Neural progenitor cell (in vitro differentiated cells): ENCODE measurements at regions not wholly inside any gene's neighbourhood (a gene's known extent, or its start where the extent isn't known, plus 50 kb on each side); places are given as distances from the start of the nearest gene placed in this dataset.

Experiments
- DNase-seq: peaks from one replicate; pipeline ENCODE4 v3.0.0-alpha.2; 2016; ENCODE audit warnings: low spot score
- H2AFZ ChIP-seq: fragments of 200-600 bp; sonication (generic); replicated peaks from 2 replicates; pipeline ENCODE4 v1.6.1; 2016; ENCODE audit warnings: antibody characterized with exemption
- H3F3A ChIP-seq: fragments of 200-600 bp; sonication (generic); 2 replicates; pipeline ENCODE4 v1.6.1; 2016; ENCODE audit warnings: antibody characterized with exemption, low read depth
- H3K27ac ChIP-seq: fragments of 200-600 bp; sonication (generic); 2 replicates; pipeline ENCODE4 v1.5.1; 2016; ENCODE audit warnings: mild to moderate bottlenecking
- H3K27me3 ChIP-seq: fragments of 200-600 bp; sonication (generic); 2 replicates; pipeline ENCODE4 v1.6.1; 2016; ENCODE audit warnings: mild to moderate bottlenecking, moderate library complexity
- H3K36me3 ChIP-seq: fragments of 200-600 bp; sonication (generic); 2 replicates; pipeline ENCODE4 v1.5.1; 2016
- H3K4me1 ChIP-seq: fragments of 200-600 bp; sonication (generic); 2 replicates; pipeline ENCODE4 v1.6.1; 2016; ENCODE audit warnings: mixed run types
- H3K4me2 ChIP-seq: fragments of 200-600 bp; sonication (generic); 2 replicates; pipeline ENCODE4 v1.6.1; 2016
- H3K4me3 ChIP-seq: fragments of 200-600 bp; sonication (generic); 2 replicates; pipeline ENCODE4 v1.5.1; 2016
- H3K79me2 ChIP-seq: fragments of 200-600 bp; sonication (generic); 2 replicates; pipeline ENCODE4 v1.6.1; 2016; ENCODE audit warnings: low read depth
- H3K9ac ChIP-seq: fragments of 200-600 bp; sonication (generic); 2 replicates; pipeline ENCODE4 v1.6.1; 2016
- H3K9me3 ChIP-seq: fragments of 200-600 bp; sonication (generic); 2 replicates; pipeline ENCODE4 v1.5.1; 2016; ENCODE audit warnings: low read depth
- H4K20me1 ChIP-seq: fragments of 200-600 bp; sonication (generic); 2 replicates; pipeline ENCODE4 v1.6.1; 2016; ENCODE audit warnings: low read depth
- H3K27ac Mint-ChIP-seq: 3 replicates; pipeline ENCODE4 v1.8.0; 2021; ENCODE audit warnings: mixed read lengths
- H3K27me3 Mint-ChIP-seq: 2 replicates; pipeline ENCODE4 v1.8.0; 2022; ENCODE audit warnings: low read depth, mild to moderate bottlenecking, inconsistent platforms, moderate library complexity, mixed read lengths; ENCODE audit not compliant: insufficient read depth
- H3K36me3 Mint-ChIP-seq: 3 replicates; pipeline ENCODE4 v1.8.0; 2021; ENCODE audit warnings: mixed read lengths
- H3K4me1 Mint-ChIP-seq: 3 replicates; pipeline ENCODE4 v1.8.0; 2021; ENCODE audit warnings: mixed read lengths
- H3K4me3 Mint-ChIP-seq: 3 replicates; pipeline ENCODE4 v1.8.0; 2021; ENCODE audit warnings: mild to moderate bottlenecking, moderate library complexity, mixed read lengths
- H3K9me3 Mint-ChIP-seq: 3 replicates; pipeline ENCODE4 v1.8.0; 2020; ENCODE audit warnings: mixed read lengths
- EZH2 ChIP-seq: fragments of 200-600 bp; sonication (generic); IDR thresholded peaks from 2 replicates; pipeline ENCODE4 v1.6.1; 2017; ENCODE audit warnings: antibody characterized with exemption, mild to moderate bottlenecking, moderate library complexity
- EZH2phosphoT487 ChIP-seq: fragments of 200-600 bp; sonication (generic); IDR thresholded peaks from 2 replicates; pipeline ENCODE4 v1.6.1; 2017; ENCODE audit warnings: antibody characterized with exemption
- TF ChIP-seq, protein P1 (sequence below): fragments of 200-600 bp; sonication (generic); IDR thresholded peaks from 2 replicates; pipeline ENCODE4 v1.5.1; 2017; ENCODE audit warnings: antibody characterized with exemption, mild to moderate bottlenecking

DNA sequence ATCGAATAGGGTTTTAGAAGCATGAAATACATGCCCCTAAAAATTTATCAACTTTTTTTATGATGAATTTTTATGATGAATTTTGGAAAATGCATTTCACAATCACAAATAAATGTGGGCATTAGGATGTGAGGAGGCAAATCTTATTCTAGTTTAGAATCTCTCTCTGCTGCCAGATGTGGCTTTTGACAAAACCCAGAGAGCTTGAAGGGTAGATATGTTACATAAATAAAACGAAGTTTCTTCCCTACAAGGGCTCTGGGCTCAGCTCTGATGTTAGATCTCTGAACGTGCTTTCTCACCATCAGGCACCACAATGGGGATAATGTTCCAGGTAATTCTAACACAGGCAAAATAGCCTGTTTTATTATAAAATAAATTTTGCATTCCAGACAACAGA is 102.3 kb upstream of the ADAMTSL1 start:
- Histone ChIP-seq H3K4me1 (no peaks in the 10 kb centered on the region), H3K36me3 (no peaks in the 10 kb centered on the region), H3K9me3 (no peaks in the 10 kb centered on the region), H3K4me2 (no peak overlapping the region), H3K9ac (no peak overlapping the region), H3K27ac (no peak overlapping the region), H2AFZ (no peak overlapping the region), H3K4me3 (no peak overlapping the region), H3K79me2 (no peaks in the 10 kb centered on the region), H3K27me3 (no peaks in the 10 kb centered on the region), H4K20me1 (no peaks in the 10 kb centered on the region), H3F3A (no peaks in the 10 kb centered on the region)
- H3K9me3 Mint-ChIP-seq = no peaks in the 10 kb centered on the region
- H3K4me3 Mint-ChIP-seq = no peak overlapping the region
- no peak for TF ChIP-seq EZH2phosphoT487
- no peaks in the 10 kb centered on the region for H3K36me3 Mint-ChIP-seq
- peaks cover 3% of the 10 kb centered on the region for H3K27me3 Mint-ChIP-seq
- no peak overlapping the region for H3K27ac Mint-ChIP-seq
- DNase-seq = no peak
- H3K4me1 Mint-ChIP-seq = no peaks in the 10 kb centered on the region

DNA sequence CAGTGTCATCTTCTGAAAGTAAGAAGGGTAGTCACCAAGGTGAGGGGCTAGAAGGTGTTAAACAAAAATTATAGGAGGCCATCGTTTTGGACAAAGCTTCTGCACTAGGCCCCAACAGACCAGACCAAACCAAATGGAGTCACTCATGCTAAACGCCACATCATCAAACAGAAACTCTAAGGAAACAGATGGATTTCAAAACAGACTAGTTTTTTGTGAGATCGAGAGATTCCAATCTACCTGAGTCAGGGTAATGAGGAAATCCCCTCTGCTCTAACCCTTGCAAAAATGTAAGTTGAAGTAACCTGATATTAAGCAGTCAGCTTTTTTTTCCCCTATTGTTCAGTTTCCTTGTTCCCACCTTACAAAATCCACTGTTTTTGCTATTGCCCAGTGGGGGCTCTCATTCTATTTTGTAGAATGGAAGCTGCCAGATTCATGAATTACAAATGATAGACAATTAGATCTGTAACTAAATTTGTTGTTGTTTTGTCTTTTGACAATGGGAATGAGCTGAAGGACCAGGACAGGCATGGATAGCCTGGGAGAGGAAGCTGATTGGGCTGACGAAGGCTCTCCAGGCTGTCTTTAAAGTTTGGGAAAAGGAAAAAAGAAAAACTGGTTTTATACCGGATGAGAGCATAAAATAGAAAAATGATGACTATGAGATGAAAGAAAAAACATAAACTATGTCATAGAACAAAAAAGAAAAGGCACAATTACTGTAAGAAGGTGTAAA is 94.7 kb upstream of the ADAMTSL1 start:
- peaks cover 9% of the 10 kb centered on the region for H3K4me1 ChIP-seq
- H3K36me3 Mint-ChIP-seq = no peaks in the 10 kb centered on the region
- peak overlapping the region; percentile 35 for H2AFZ ChIP-seq
- no peak overlapping the region for H3K27ac Mint-ChIP-seq
- no peaks in the 10 kb centered on the region for H4K20me1 ChIP-seq
- H3K9me3 ChIP-seq = no peaks in the 10 kb centered on the region
- peaks cover 5% of the 10 kb centered on the region for H3K4me1 Mint-ChIP-seq
- no peak overlapping the region for H3K4me3 ChIP-seq
- H3F3A ChIP-seq = no peaks in the 10 kb centered on the region
- no peak overlapping the region for H3K9ac ChIP-seq
- no peak overlapping the region for H3K4me3 Mint-ChIP-seq
- no peaks in the 10 kb centered on the region for H3K36me3 ChIP-seq
- H3K27ac ChIP-seq = no peak overlapping the region
- TF ChIP-seq, protein P1, sequence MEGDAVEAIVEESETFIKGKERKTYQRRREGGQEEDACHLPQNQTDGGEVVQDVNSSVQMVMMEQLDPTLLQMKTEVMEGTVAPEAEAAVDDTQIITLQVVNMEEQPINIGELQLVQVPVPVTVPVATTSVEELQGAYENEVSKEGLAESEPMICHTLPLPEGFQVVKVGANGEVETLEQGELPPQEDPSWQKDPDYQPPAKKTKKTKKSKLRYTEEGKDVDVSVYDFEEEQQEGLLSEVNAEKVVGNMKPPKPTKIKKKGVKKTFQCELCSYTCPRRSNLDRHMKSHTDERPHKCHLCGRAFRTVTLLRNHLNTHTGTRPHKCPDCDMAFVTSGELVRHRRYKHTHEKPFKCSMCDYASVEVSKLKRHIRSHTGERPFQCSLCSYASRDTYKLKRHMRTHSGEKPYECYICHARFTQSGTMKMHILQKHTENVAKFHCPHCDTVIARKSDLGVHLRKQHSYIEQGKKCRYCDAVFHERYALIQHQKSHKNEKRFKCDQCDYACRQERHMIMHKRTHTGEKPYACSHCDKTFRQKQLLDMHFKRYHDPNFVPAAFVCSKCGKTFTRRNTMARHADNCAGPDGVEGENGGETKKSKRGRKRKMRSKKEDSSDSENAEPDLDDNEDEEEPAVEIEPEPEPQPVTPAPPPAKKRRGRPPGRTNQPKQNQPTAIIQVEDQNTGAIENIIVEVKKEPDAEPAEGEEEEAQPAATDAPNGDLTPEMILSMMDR = no peak
- no peak for TF ChIP-seq EZH2
- no peak for TF ChIP-seq EZH2phosphoT487
- H3K79me2 ChIP-seq = no peaks in the 10 kb centered on the region
- H3K27me3 ChIP-seq = no peaks in the 10 kb centered on the region
- DNase-seq = peak; percentile 4
- H3K27me3 Mint-ChIP-seq = peaks cover 4% of the 10 kb centered on the region
- no peak overlapping the region for H3K4me2 ChIP-seq
- H3K9me3 Mint-ChIP-seq = no peaks in the 10 kb centered on the region

DNA sequence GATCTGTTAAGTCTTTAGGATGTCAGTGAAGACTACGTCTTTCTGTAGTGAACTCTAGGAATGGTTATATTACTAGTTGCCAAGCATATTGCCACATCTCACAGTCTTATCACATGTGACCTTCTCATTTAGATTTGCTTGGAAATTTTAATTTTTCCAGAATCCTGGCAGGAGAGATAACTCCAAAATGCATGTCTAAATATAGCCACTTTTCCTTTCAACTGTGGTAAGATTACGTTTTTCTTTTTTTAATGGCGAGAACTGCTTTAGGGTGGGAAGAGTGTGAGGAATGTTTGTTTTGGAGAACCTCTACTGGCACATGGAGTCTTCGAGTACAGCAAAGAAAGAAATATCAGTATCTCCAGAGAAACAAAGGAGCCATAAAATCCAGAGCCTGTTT is 91.7 kb upstream of the ADAMTSL1 start:
- Histone ChIP-seq H4K20me1 (no peaks in the 10 kb centered on the region), H3K9ac (no peak overlapping the region), H3K36me3 (no peaks in the 10 kb centered on the region), H3K4me2 (no peak overlapping the region), H3F3A (no peaks in the 10 kb centered on the region), H3K27ac (no peak overlapping the region), H3K4me1 (peaks cover 9% of the 10 kb centered on the region), H3K27me3 (no peaks in the 10 kb centered on the region), H3K4me3 (no peak overlapping the region), H2AFZ (no peak overlapping the region), H3K79me2 (no peaks in the 10 kb centered on the region), H3K9me3 (no peaks in the 10 kb centered on the region)
- H3K4me1 Mint-ChIP-seq = peaks cover 5% of the 10 kb centered on the region
- H3K36me3 Mint-ChIP-seq = no peaks in the 10 kb centered on the region
- no peak overlapping the region for H3K4me3 Mint-ChIP-seq
- no peak for DNase-seq
- TF ChIP-seq, protein P1 = no peak
- no peak for TF ChIP-seq EZH2phosphoT487
- TF ChIP-seq EZH2 = no peak
- H3K27ac Mint-ChIP-seq = no peak overlapping the region
- no peaks in the 10 kb centered on the region for H3K9me3 Mint-ChIP-seq
- peaks cover 10% of the 10 kb centered on the region for H3K27me3 Mint-ChIP-seq

DNA sequence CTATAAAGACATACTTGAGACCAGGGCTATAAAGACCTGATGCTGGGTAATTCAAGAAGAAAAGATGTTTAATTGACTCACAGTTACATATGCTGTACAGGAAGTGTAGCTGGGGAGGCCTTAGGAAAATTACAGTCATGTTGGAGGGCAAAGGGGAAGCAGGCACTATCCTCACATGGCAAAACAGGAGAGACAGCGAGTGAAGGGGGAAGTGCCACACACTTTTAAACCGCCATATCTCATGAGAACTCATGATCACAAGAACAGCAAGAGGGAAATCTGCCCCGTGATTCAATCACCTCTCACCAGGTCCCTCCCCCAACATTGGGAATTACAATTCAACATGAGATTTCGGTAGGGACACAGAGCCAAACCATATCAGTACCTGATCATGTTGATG is 89.9 kb upstream of the ADAMTSL1 start:
- TF ChIP-seq EZH2 = no peak
- no peak for TF ChIP-seq EZH2phosphoT487
- TF ChIP-seq, protein P1 = no peak
- Mint-ChIP-seq H3K27ac (no peak overlapping the region), H3K9me3 (no peaks in the 10 kb centered on the region), H3K27me3 (peaks cover 10% of the 10 kb centered on the region), H3K36me3 (no peaks in the 10 kb centered on the region), H3K4me3 (no peak overlapping the region), H3K4me1 (peaks cover 3% of the 10 kb centered on the region)
- H3K27ac ChIP-seq = no peak overlapping the region
- H3K9ac ChIP-seq = no peak overlapping the region
- no peaks in the 10 kb centered on the region for H3F3A ChIP-seq
- no peak overlapping the region for H3K4me3 ChIP-seq
- H3K36me3 ChIP-seq = no peaks in the 10 kb centered on the region
- no peaks in the 10 kb centered on the region for H4K20me1 ChIP-seq
- H3K9me3 ChIP-seq = no peaks in the 10 kb centered on the region
- H2AFZ ChIP-seq = no peak overlapping the region
- H3K27me3 ChIP-seq = no peaks in the 10 kb centered on the region
- H3K79me2 ChIP-seq = no peaks in the 10 kb centered on the region
- no peak for DNase-seq
- no peak overlapping the region for H3K4me2 ChIP-seq
- peaks cover 9% of the 10 kb centered on the region for H3K4me1 ChIP-seq
